ENCODE measurements at regions not wholly inside any gene's neighbourhood (a gene's known extent, or its start where the extent isn't known, plus 50 kb on each side); places are given as distances from the start of the nearest gene placed in this dataset.
"Not testable (repeated sequence)": the region's sequence is repeated elsewhere in the genome, so short reads cannot be mapped to it uniquely, and the experiment has no call there.

GRCh38 chr5:82512025-82512424 is 233.9 kb upstream of the RPS23 start:
- DNase-seq (ENCODE audit: low read depth in 3 of 3, low spot score in 1 of 3) = no peak

- no peak for DNase-seq (ENCODE audit: low read depth in 3 of 3, low spot score in 1 of 3)
Measured at GRCh38 chr5:82511134-82511533, 233.0 kb upstream of the RPS23 start.

- no peak for DNase-seq (ENCODE audit: low read depth in 3 of 3, low spot score in 1 of 3)
Measured at GRCh38 chr5:82509762-82510161, 231.6 kb upstream of the RPS23 start.

GRCh38 chr5:82506390-82506789 is 228.2 kb upstream of the RPS23 start:
- DNase-seq (ENCODE audit: low read depth in 3 of 3, low spot score in 1 of 3) = not testable (repeated sequence)

GRCh38 chr5:82499725-82500244 is 221.6 kb upstream of the RPS23 start:
- DNase-seq (ENCODE audit: low read depth in 3 of 3, low spot score in 1 of 3) = no peak

- DNase-seq (ENCODE audit: low read depth in 3 of 3, low spot score in 1 of 3) = no peak
Measured at GRCh38 chr5:82497242-82497641, 219.1 kb upstream of the RPS23 start.

- no peak for DNase-seq (ENCODE audit: low read depth in 3 of 3, low spot score in 1 of 3)
Measured at GRCh38 chr5:82494942-82495341, 216.8 kb upstream of the RPS23 start.

- DNase-seq (ENCODE audit: low read depth in 3 of 3, low spot score in 1 of 3) = no peak
Measured at GRCh38 chr5:82493221-82493620, 215.1 kb upstream of the RPS23 start.

- DNase-seq (ENCODE audit: low read depth in 3 of 3, low spot score in 1 of 3) = no peak
Measured at GRCh38 chr5:82491397-82491796, 213.2 kb upstream of the RPS23 start.

GRCh38 chr5:82489683-82490082 is 211.5 kb upstream of the RPS23 start:
- DNase-seq (ENCODE audit: low read depth in 3 of 3, low spot score in 1 of 3) = no peak

- no peak for DNase-seq (ENCODE audit: low read depth in 3 of 3, low spot score in 1 of 3)
Measured at GRCh38 chr5:82487131-82487530, 209.0 kb upstream of the RPS23 start.

GRCh38 chr5:82480331-82480730 is 202.2 kb upstream of the RPS23 start:
- DNase-seq (ENCODE audit: low read depth in 3 of 3, low spot score in 1 of 3) = no peak

- DNase-seq (ENCODE audit: low read depth in 3 of 3, low spot score in 1 of 3) = no peak
Measured at GRCh38 chr5:82476155-82476554, 198.0 kb upstream of the RPS23 start.

GRCh38 chr5:82473262-82473661 is 195.1 kb upstream of the RPS23 start:
- no peak for DNase-seq (ENCODE audit: low read depth in 3 of 3, low spot score in 1 of 3)

- no peak for DNase-seq (ENCODE audit: low read depth in 3 of 3, low spot score in 1 of 3)
Measured at GRCh38 chr5:82470185-82470994, 192.2 kb upstream of the RPS23 start.

GRCh38 chr5:82466986-82467561 is 188.9 kb upstream of the RPS23 start:
- no peak for DNase-seq (ENCODE audit: low read depth in 3 of 3, low spot score in 1 of 3)

GRCh38 chr5:82465235-82465634 is 187.1 kb upstream of the RPS23 start:
- DNase-seq (ENCODE audit: low read depth in 3 of 3, low spot score in 1 of 3) = no peak

GRCh38 chr5:82459626-82460025 is 181.5 kb upstream of the RPS23 start:
- DNase-seq (ENCODE audit: low read depth in 3 of 3, low spot score in 1 of 3) = no peak

- DNase-seq (ENCODE audit: low read depth in 3 of 3, low spot score in 1 of 3) = not testable (repeated sequence)
Measured at GRCh38 chr5:82455317-82455716, 177.2 kb upstream of the RPS23 start.

GRCh38 chr5:82448374-82448773 is 170.2 kb upstream of the RPS23 start:
- no peak for DNase-seq (ENCODE audit: low read depth in 3 of 3, low spot score in 1 of 3)

GRCh38 chr5:82447913-82448312 is 169.8 kb upstream of the RPS23 start:
- no peak for DNase-seq (ENCODE audit: low read depth in 3 of 3, low spot score in 1 of 3)

- no peak for DNase-seq (ENCODE audit: low read depth in 3 of 3, low spot score in 1 of 3)
Measured at GRCh38 chr5:82446809-82447208, 168.7 kb upstream of the RPS23 start.

Measured in stimulated activated CD4-positive, alpha-beta T cell treated with anti-CD3 and anti-CD28 coated beads, TNF-alpha, amount 100 ng/mL, for 1 hour (primary cell).